ENCODE measurements at regions not wholly inside any gene's neighbourhood (a gene's known extent, or its start where the extent isn't known, plus 50 kb on each side); places are given as distances from the start of the nearest gene placed in this dataset.
"Not testable (repeated sequence)": the region's sequence is repeated elsewhere in the genome, so short reads cannot be mapped to it uniquely, and the experiment has no call there.

DNA sequence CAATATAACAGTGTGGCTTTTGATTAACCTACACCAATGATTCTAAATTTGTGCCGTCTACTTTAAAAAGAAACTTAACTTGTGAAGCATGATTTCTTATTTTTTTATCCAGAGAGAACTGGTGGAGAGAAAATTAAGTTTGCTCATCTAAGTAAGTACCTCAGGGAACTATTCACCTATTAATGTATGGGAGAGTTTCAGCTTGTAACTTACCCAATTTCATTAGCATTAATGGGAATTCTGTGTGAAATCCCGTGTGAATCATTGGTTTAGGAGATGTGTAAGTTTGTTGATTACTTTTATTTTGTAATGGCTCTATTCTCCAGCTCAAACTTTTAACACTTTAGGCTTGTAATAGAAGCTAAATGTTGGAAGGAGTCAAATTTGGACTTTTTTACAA lies 1061.5 kb downstream of the TDRD15 start:
- no peak overlapping the region for H3K4me3 ChIP-seq (ENCODE audit: low read depth in 2 of 2, low read length in 2 of 2)
- ChIA-PET POLR2A (no interaction called here), CTCF (no interaction called here)
- intact Hi-C loops (cut with micrococcal nuclease; ENCODE audit: unreplicated experiment) (no loop called here), in situ Hi-C loops (cut with HindIII; ENCODE audit: low pct_unique_long_range_greater_than_20kb, low sequenced_read_pairs) (no loop called here)
- no peaks in the 10 kb centered on the region for H3K27me3 ChIP-seq (ENCODE audit: control insufficient read depth, insufficient read depth, low read length)
- H3K9me3 ChIP-seq (ENCODE audit: control insufficient read depth, insufficient read depth, low read depth, low read length), result no peaks in the 10 kb centered on the region
- no peaks in the 10 kb centered on the region for H3K36me3 ChIP-seq (ENCODE audit: control insufficient read depth, insufficient read depth, low read length)
- no peaks in the 10 kb centered on the region for H3K4me1 ChIP-seq (ENCODE audit: control insufficient read depth, insufficient read depth, low read length)
- no TSS peak for BruUV-seq (replicated peaks)
- ATAC-seq (no peak), DNase-seq (ENCODE audit: low read depth, low spot score) (no peak)
- no peak overlapping the region for H3K27ac ChIP-seq (ENCODE audit: low read length)
- TF ChIP-seq POLR2AphosphoS5 (IDR thresholded peaks at IDR 0.05; ENCODE audit: low read depth, low read length), result no peak

DNA sequence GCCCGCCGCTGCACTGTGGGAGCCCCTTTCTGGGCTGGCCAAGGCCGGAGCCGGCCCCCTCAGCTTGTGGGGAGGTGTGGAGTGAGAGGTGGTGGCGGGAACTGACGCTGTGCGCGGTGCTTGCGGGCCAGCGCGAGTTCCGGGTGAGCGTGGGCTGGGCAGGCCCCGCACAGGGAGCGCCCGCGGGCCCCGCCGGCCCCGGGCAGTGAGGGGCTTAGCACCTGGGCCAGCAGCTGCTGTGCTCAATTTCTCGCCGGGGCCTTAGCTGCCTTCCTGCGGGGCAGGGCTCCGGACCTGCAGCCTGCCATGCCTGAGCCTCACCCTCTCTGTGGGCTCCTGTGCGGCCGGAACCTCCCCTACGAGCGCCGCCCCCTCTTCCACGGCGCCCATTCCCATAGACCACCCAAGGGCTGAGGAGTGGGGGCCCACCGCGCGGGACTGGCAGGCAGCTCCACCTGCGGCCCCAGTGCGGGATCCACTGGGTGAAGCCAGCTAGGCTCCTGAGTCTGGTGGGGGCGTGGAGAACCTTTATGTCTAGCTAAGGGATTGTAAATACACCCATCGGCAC lies 1062.6 kb downstream of the TDRD15 start:
- BruUV-seq (replicated peaks); H3K4me1 ChIP-seq (ENCODE audit: control insufficient read depth, insufficient read depth, low read length); H3K27ac ChIP-seq (ENCODE audit: low read length); H3K4me3 ChIP-seq (ENCODE audit: low read depth in 2 of 2, low read length in 2 of 2); in situ Hi-C loops (cut with HindIII; ENCODE audit: low pct_unique_long_range_greater_than_20kb, low sequenced_read_pairs); POLR2A ChIA-PET; H3K36me3 ChIP-seq (ENCODE audit: control insufficient read depth, insufficient read depth, low read length); DNase-seq (ENCODE audit: low read depth, low spot score); ATAC-seq; CTCF ChIA-PET; H3K9me3 ChIP-seq (ENCODE audit: control insufficient read depth, insufficient read depth, low read depth, low read length); intact Hi-C loops (cut with micrococcal nuclease; ENCODE audit: unreplicated experiment); H3K27me3 ChIP-seq (ENCODE audit: control insufficient read depth, insufficient read depth, low read length): not testable (repeated sequence)

DNA sequence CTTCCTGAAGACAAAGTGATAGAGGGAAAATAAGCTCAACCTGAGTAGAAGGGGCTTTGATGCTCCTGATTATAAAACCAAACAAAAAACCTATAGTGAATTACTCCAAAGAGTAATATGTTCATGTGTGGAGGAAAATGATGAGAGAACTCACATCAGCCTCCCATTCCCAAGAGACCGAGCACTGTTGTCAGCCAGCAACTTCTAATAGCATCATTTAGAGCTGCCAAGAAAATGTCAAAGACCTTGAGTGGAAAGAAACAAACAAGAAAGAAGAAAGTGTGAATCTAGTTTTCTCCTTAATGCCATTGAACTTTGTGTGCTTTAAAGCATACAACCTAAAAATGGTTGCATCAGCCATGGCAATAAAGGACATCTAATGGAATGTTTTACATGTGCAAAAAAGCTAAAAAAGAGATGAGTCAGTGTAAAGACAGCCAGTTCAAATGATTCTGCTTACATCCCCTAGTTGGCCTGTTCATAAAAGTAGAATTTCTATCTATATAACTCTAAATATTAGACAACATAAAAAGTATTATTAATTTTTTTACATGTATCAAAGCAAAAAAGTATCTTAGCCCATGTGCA lies 1066.2 kb downstream of the TDRD15 start:
- POLR2A ChIA-PET, result no interaction called here
- CTCF ChIA-PET, result no interaction called here
- H3K36me3 ChIP-seq (ENCODE audit: control insufficient read depth, insufficient read depth, low read length), result no peaks in the 10 kb centered on the region
- intact Hi-C loops (cut with micrococcal nuclease; ENCODE audit: unreplicated experiment), result no loop called here
- no peaks in the 10 kb centered on the region for H3K27me3 ChIP-seq (ENCODE audit: control insufficient read depth, insufficient read depth, low read length)
- no peaks in the 10 kb centered on the region for H3K4me1 ChIP-seq (ENCODE audit: control insufficient read depth, insufficient read depth, low read length)
- in situ Hi-C loops (cut with HindIII; ENCODE audit: low pct_unique_long_range_greater_than_20kb, low sequenced_read_pairs), result no loop called here
- BruUV-seq (replicated peaks), result no TSS peak
- H3K27ac ChIP-seq (ENCODE audit: low read length), result no peak overlapping the region
- peaks cover 3% of the 10 kb centered on the region; the same call in 1 of the 2 replicates for H3K9me3 ChIP-seq (ENCODE audit: control insufficient read depth, insufficient read depth, low read depth, low read length)
- ATAC-seq (no peak), DNase-seq (ENCODE audit: low read depth, low spot score) (no peak)
- no peak for TF ChIP-seq POLR2AphosphoS5 (IDR thresholded peaks at IDR 0.05; ENCODE audit: low read depth, low read length)
- no peak for TF ChIP-seq SIN3A (IDR thresholded peaks at IDR 0.05; ENCODE audit: borderline replicate concordance, insufficient read depth, low read depth, low read length)
- TF ChIP-seq, protein P1, sequence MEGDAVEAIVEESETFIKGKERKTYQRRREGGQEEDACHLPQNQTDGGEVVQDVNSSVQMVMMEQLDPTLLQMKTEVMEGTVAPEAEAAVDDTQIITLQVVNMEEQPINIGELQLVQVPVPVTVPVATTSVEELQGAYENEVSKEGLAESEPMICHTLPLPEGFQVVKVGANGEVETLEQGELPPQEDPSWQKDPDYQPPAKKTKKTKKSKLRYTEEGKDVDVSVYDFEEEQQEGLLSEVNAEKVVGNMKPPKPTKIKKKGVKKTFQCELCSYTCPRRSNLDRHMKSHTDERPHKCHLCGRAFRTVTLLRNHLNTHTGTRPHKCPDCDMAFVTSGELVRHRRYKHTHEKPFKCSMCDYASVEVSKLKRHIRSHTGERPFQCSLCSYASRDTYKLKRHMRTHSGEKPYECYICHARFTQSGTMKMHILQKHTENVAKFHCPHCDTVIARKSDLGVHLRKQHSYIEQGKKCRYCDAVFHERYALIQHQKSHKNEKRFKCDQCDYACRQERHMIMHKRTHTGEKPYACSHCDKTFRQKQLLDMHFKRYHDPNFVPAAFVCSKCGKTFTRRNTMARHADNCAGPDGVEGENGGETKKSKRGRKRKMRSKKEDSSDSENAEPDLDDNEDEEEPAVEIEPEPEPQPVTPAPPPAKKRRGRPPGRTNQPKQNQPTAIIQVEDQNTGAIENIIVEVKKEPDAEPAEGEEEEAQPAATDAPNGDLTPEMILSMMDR (IDR thresholded peaks at IDR 0.05), result no peak
- no peak overlapping the region for H3K4me3 ChIP-seq (ENCODE audit: low read depth in 2 of 2, low read length in 2 of 2)

DNA sequence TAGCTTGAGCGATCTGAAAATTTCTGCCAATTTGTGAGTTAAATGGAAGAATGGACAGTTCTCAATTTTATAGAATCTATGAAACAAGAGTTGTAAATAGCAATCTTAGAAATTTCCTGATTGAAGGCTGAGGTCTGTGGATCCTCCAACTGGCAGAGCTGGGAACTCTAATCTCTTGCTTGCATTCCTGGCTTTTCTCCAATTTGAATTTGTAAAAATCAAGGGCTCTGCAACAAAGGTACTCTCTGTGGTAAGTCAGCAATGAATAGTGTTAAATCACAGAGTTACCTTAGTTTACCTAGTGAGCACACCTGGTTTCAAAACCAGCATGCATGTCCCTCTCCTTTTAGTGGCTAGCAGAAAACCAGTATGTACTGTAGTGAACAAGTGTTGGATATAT lies 1070.5 kb downstream of the TDRD15 start:
- H3K4me3 ChIP-seq (ENCODE audit: low read depth in 2 of 2, low read length in 2 of 2), result no peak overlapping the region
- TF ChIP-seq TCF7L2 (IDR thresholded peaks at IDR 0.05; ENCODE audit: low read depth, low read length) (no peak), SIN3A (IDR thresholded peaks at IDR 0.05; ENCODE audit: borderline replicate concordance, insufficient read depth, low read depth, low read length) (no peak), POLR2AphosphoS5 (IDR thresholded peaks at IDR 0.05; ENCODE audit: low read depth, low read length) (no peak)
- TF ChIP-seq, protein P2, sequence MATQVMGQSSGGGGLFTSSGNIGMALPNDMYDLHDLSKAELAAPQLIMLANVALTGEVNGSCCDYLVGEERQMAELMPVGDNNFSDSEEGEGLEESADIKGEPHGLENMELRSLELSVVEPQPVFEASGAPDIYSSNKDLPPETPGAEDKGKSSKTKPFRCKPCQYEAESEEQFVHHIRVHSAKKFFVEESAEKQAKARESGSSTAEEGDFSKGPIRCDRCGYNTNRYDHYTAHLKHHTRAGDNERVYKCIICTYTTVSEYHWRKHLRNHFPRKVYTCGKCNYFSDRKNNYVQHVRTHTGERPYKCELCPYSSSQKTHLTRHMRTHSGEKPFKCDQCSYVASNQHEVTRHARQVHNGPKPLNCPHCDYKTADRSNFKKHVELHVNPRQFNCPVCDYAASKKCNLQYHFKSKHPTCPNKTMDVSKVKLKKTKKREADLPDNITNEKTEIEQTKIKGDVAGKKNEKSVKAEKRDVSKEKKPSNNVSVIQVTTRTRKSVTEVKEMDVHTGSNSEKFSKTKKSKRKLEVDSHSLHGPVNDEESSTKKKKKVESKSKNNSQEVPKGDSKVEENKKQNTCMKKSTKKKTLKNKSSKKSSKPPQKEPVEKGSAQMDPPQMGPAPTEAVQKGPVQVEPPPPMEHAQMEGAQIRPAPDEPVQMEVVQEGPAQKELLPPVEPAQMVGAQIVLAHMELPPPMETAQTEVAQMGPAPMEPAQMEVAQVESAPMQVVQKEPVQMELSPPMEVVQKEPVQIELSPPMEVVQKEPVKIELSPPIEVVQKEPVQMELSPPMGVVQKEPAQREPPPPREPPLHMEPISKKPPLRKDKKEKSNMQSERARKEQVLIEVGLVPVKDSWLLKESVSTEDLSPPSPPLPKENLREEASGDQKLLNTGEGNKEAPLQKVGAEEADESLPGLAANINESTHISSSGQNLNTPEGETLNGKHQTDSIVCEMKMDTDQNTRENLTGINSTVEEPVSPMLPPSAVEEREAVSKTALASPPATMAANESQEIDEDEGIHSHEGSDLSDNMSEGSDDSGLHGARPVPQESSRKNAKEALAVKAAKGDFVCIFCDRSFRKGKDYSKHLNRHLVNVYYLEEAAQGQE (IDR thresholded peaks at IDR 0.05; ENCODE audit: insufficient read depth in 1 of 2, low read depth in 2 of 2, low read length in 1 of 2), result no peak
- TF ChIP-seq, protein P1 (IDR thresholded peaks at IDR 0.05), result no peak
- POLR2A ChIA-PET, result no interaction called here
- no peaks in the 10 kb centered on the region for H3K27me3 ChIP-seq (ENCODE audit: control insufficient read depth, insufficient read depth, low read length)
- DNase-seq (ENCODE audit: low read depth, low spot score) (no peak), ATAC-seq (no peak)
- no peaks in the 10 kb centered on the region for H3K4me1 ChIP-seq (ENCODE audit: control insufficient read depth, insufficient read depth, low read length)
- no peak overlapping the region for H3K27ac ChIP-seq (ENCODE audit: low read length)
- intact Hi-C loops (cut with micrococcal nuclease; ENCODE audit: unreplicated experiment), result no loop called here
- BruUV-seq (replicated peaks), result no TSS peak
- H3K36me3 ChIP-seq (ENCODE audit: control insufficient read depth, insufficient read depth, low read length), result no peaks in the 10 kb centered on the region
- in situ Hi-C loops (cut with HindIII; ENCODE audit: low pct_unique_long_range_greater_than_20kb, low sequenced_read_pairs), result no loop called here
- CTCF ChIA-PET, result no interaction called here
- peaks cover 3% of the 10 kb centered on the region; the same call in 1 of the 2 replicates for H3K9me3 ChIP-seq (ENCODE audit: control insufficient read depth, insufficient read depth, low read depth, low read length)

Data from Panc1 (cell line).